HG02840 (cell line): ENCODE measurements at regions not wholly inside any gene's neighbourhood (a gene's known extent, or its start where the extent isn't known, plus 50 kb on each side); places are given as distances from the start of the nearest gene placed in this dataset.
"Not testable (repeated sequence)": the region's sequence is repeated elsewhere in the genome, so short reads cannot be mapped to it uniquely, and the experiment has no call there.

ENCODE experiments used
- ATAC-seq: cut with Tn5 transposase; IDR thresholded peaks from one replicate; pipeline ENCODE4 v1.9.1; 2021; ENCODE audit warnings: mild to moderate bottlenecking, moderate library complexity, moderate number of reproducible peaks; ENCODE audit not compliant: unreplicated experiment, low FRiP score

GRCh38 chr10:29702273-29703164, 67.7 kb upstream of the SVIL start:
- ATAC-seq = no peak

GRCh38 chr10:29701306-29701705, 66.5 kb upstream of the SVIL start:
- ATAC-seq = no peak

GRCh38 chr10:29699621-29700020, 64.8 kb upstream of the SVIL start:
- no peak for ATAC-seq

GRCh38 chr10:29698773-29699490, 64.2 kb upstream of the SVIL start:
- no peak for ATAC-seq

GRCh38 chr10:29696581-29696980, 61.8 kb upstream of the SVIL start:
- ATAC-seq = not testable (repeated sequence)

- no peak for ATAC-seq
Measured at GRCh38 chr10:29694121-29694520, 59.4 kb upstream of the SVIL start.

- ATAC-seq = no peak
Measured at GRCh38 chr10:29692121-29692539, 57.4 kb upstream of the SVIL start.

- ATAC-seq = no peak
Measured at GRCh38 chr10:29691564-29692072, 56.8 kb upstream of the SVIL start.

GRCh38 chr10:29689001-29689400, 54.2 kb upstream of the SVIL start:
- no peak for ATAC-seq

- no peak for ATAC-seq
Measured at GRCh38 chr10:29688230-29688661, 53.5 kb upstream of the SVIL start.

GRCh38 chr10:29687421-29688164, 52.8 kb upstream of the SVIL start:
- ATAC-seq = no peak

- ATAC-seq = no peak
Measured at GRCh38 chr10:29685506-29685905, 50.7 kb upstream of the SVIL start.
